ENCODE measurements at regions not wholly inside any gene's neighbourhood (a gene's known extent, or its start where the extent isn't known, plus 50 kb on each side); places are given as distances from the start of the nearest gene placed in this dataset.

DNA sequence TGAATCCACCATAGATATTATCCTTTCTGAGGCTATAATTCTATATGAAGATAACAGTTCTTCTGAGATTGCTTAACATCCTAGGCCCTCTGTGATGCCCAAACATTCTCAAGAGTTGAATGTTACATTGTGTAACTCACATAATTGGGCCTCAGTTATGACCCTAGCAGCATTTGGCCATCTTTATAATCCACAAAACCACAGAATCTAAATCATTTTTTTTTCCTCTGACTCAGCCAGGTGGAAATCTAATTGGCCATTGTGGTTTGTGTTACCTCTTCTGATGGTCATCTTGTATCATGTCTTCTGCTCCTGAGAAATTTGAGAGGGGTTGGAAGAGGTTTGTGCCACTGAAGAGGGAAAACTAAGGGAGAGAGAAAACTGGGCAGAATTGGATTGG, 99.5 kb downstream of the LINC00237 start:
- TF ChIP-seq, protein P1, sequence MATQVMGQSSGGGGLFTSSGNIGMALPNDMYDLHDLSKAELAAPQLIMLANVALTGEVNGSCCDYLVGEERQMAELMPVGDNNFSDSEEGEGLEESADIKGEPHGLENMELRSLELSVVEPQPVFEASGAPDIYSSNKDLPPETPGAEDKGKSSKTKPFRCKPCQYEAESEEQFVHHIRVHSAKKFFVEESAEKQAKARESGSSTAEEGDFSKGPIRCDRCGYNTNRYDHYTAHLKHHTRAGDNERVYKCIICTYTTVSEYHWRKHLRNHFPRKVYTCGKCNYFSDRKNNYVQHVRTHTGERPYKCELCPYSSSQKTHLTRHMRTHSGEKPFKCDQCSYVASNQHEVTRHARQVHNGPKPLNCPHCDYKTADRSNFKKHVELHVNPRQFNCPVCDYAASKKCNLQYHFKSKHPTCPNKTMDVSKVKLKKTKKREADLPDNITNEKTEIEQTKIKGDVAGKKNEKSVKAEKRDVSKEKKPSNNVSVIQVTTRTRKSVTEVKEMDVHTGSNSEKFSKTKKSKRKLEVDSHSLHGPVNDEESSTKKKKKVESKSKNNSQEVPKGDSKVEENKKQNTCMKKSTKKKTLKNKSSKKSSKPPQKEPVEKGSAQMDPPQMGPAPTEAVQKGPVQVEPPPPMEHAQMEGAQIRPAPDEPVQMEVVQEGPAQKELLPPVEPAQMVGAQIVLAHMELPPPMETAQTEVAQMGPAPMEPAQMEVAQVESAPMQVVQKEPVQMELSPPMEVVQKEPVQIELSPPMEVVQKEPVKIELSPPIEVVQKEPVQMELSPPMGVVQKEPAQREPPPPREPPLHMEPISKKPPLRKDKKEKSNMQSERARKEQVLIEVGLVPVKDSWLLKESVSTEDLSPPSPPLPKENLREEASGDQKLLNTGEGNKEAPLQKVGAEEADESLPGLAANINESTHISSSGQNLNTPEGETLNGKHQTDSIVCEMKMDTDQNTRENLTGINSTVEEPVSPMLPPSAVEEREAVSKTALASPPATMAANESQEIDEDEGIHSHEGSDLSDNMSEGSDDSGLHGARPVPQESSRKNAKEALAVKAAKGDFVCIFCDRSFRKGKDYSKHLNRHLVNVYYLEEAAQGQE (IDR thresholded peaks at IDR 0.05; ENCODE audit: insufficient read depth in 1 of 2, low read depth in 2 of 2, low read length in 2 of 2), result no peak
- no peak for TF ChIP-seq POLR2AphosphoS5 (IDR thresholded peaks at IDR 0.05; ENCODE audit: low read depth, low read length)
- TF ChIP-seq TAF1 (IDR thresholded peaks at IDR 0.05; ENCODE audit: borderline replicate concordance, insufficient read depth, low read length), result no peak
- no peak for TF ChIP-seq SIN3A (IDR thresholded peaks at IDR 0.05; ENCODE audit: borderline replicate concordance, insufficient read depth, low read length)
